GM12878 (cell line): ENCODE measurements at regions not wholly inside any gene's neighbourhood (a gene's known extent, or its start where the extent isn't known, plus 50 kb on each side); places are given as distances from the start of the nearest gene placed in this dataset.

Experiments
- ATAC-seq: fragments of 200-7000 bp; cut with Tn5 transposase; 3 replicates; pipeline ENCODE4 v1.9.1; 2020; ENCODE audit warnings: mild to moderate bottlenecking, moderate library complexity
- BruUV-seq: library from RNA; stranded (reverse); fragments of 400-500 nt; replicated peaks from 2 replicates; lab custom pipeline; 2021; lab: Mats Ljungman, UMichigan
- CTCF ChIA-PET: fragments of 300-600 bp; sonication (Branson Sonifier 250); formaldehyde crosslinking; extraction: SDS; loops from one replicate; lab custom pipeline; 2021; ENCODE audit warnings: inconsistent platforms; lab: Yijun Ruan, JAX
- POLR2A ChIA-PET: fragments of 350-600 bp; formaldehyde crosslinking; extraction: SDS; loops from one replicate; lab custom pipeline; 2021; ENCODE audit warnings: inconsistent platforms; lab: Charles Lee
- RAD21 ChIA-PET: fragments of 300-600 bp; sonication (Branson Sonifier 250); formaldehyde crosslinking; loops from one replicate; lab custom pipeline; 2023; ENCODE audit warnings: antibody characterized with exemption; ENCODE audit not compliant: unreplicated experiment; lab: Charles Lee
- SMC1A ChIA-PET: fragments of 300-600 bp; sonication (Branson Sonifier 250); formaldehyde crosslinking; loops from one replicate; lab custom pipeline; 2023; ENCODE audit not compliant: unreplicated experiment, uncharacterized antibody; lab: Charles Lee
- DNase-seq: peaks from one replicate; pipeline ENCODE4 v3.0.0-alpha.2; 2011; ENCODE audit warnings: low read depth, low spot score
- FAIRE-seq: peaks from 3 replicates; lab custom pipeline; 2011; peaks lifted over from hg19 to GRCh38; lab: Jason Lieb, UNC
- H2AFZ ChIP-seq: 2 replicates; pipeline ENCODE4 v1.6.0; 2011; ENCODE audit warnings: low read depth, low read length, control low read depth; ENCODE audit not compliant: control insufficient read depth
- H3K27ac ChIP-seq: 2 replicates; pipeline ENCODE4 v1.5.1; 2011; ENCODE audit warnings: control low read depth; ENCODE audit not compliant: control insufficient read depth, insufficient read depth
- H3K27me3 ChIP-seq, 2 experiments: replicated peaks in 1 of 2; 2 replicates each; pipeline versions ENCODE4 v1.6.0 to v1.6.1; 2011; ENCODE audit warnings: low read length in 1 of 2; ENCODE audit not compliant: control insufficient read depth in 2 of 2, insufficient read depth in 2 of 2
- H3K36me3 ChIP-seq, 2 experiments: 2 replicates each; pipeline ENCODE4 v1.5.1; 2011; ENCODE audit warnings: low read length in 1 of 2; ENCODE audit not compliant: control insufficient read depth in 2 of 2, insufficient read depth in 2 of 2
- H3K4me1 ChIP-seq: 2 replicates; pipeline ENCODE4 v1.6.1; 2011; ENCODE audit warnings: mild to moderate bottlenecking, low read length, moderate library complexity, mixed read lengths; ENCODE audit not compliant: control insufficient read depth, insufficient read depth
- H3K4me2 ChIP-seq: 2 replicates; pipeline ENCODE4 v1.6.0; 2011; ENCODE audit warnings: control low read depth; ENCODE audit not compliant: control insufficient read depth, insufficient read depth
- H3K4me3 ChIP-seq: fragments of 200-600 bp; sonication (generic); 2 replicates; pipeline ENCODE4 v1.5.1; 2016
- H3K79me2 ChIP-seq: 2 replicates; pipeline ENCODE4 v1.6.0; 2011; ENCODE audit warnings: low read length; ENCODE audit not compliant: control insufficient read depth, insufficient read depth
- H3K9ac ChIP-seq: 2 replicates; pipeline ENCODE4 v1.8.0; 2011; ENCODE audit warnings: low read length, control low read depth, mixed read lengths; ENCODE audit not compliant: control insufficient read depth, insufficient read depth
- H3K9me3 ChIP-seq: replicated peaks from 3 replicates; pipeline ENCODE4 v1.5.1; 2011; ENCODE audit warnings: mild to moderate bottlenecking, low read length; ENCODE audit not compliant: control insufficient read depth, insufficient read depth
- H4K20me1 ChIP-seq: 2 replicates; pipeline ENCODE4 v1.6.0; 2011; ENCODE audit not compliant: control insufficient read depth, insufficient read depth
- ASH2L ChIP-seq: fragments of 300-600, 200-600 bp; sonication (generic); IDR thresholded peaks from 2 replicates; pipeline ENCODE4 v1.6.1; 2017; ENCODE audit warnings: low read depth, mild to moderate bottlenecking, borderline replicate concordance
- BCL11A ChIP-seq: IDR thresholded peaks from 2 replicates; pipeline ENCODE4 v1.6.1; 2011; ENCODE audit warnings: low read depth, low read length
- CEBPB ChIP-seq, 2 experiments: fragments of 150-350 bp in 1 of 2; IDR thresholded peaks; 2 replicates each; pipeline ENCODE4 v1.6.1; 2012 to 2014; ENCODE audit warnings: low read depth in 2 of 2, low read length in 2 of 2, borderline replicate concordance in 1 of 2, inconsistent platforms in 1 of 2
- CREB1 ChIP-seq: IDR thresholded peaks from 2 replicates; pipeline ENCODE4 v1.6.1; 2012; ENCODE audit warnings: low read depth, mild to moderate bottlenecking, inconsistent platforms
- EGR1 ChIP-seq, 2 experiments: IDR thresholded peaks; 1 replicate in 1 of 2; 2 replicates in 1 of 2; pipeline ENCODE4 v1.6.1; 2011 to 2012; ENCODE audit warnings: low read depth in 2 of 2, low read length in 2 of 2, borderline replicate concordance in 1 of 2, mild to moderate bottlenecking in 1 of 2, moderate library complexity in 1 of 2
- ESRRA ChIP-seq: IDR thresholded peaks from 2 replicates; pipeline ENCODE4 v1.6.1; 2012; ENCODE audit warnings: mild to moderate bottlenecking, low read length, improper control_type of control experiment
- FOS ChIP-seq: IDR thresholded peaks from 3 replicates; pipeline ENCODE4 v1.6.1; 2011; ENCODE audit warnings: borderline replicate concordance; ENCODE audit not compliant: insufficient read length; ENCODE audit errors: extremely low read depth
- FOXK2 ChIP-seq: fragments of 450-650 bp; IDR thresholded peaks from 2 replicates; pipeline ENCODE4 v1.6.1; 2017; ENCODE audit warnings: mild to moderate bottlenecking, moderate library complexity
- HSF1 ChIP-seq: fragments of 150-350 bp; IDR thresholded peaks from 2 replicates; pipeline ENCODE4 v1.6.1; 2014; ENCODE audit warnings: mild to moderate bottlenecking, low read depth, low read length
- KAT2A ChIP-seq: conservative IDR thresholded peaks from 2 replicates; pipeline ENCODE4 v1.6.1; 2011; ENCODE audit warnings: low read depth, low read length; ENCODE audit not compliant: control insufficient read depth
- KLF5 ChIP-seq: fragments of 450-650 bp; IDR thresholded peaks from 2 replicates; pipeline ENCODE4 v1.6.1; 2014; ENCODE audit warnings: mild to moderate bottlenecking; ENCODE audit not compliant: partially characterized antibody
- MYC ChIP-seq: IDR thresholded peaks from 2 replicates; pipeline ENCODE4 v1.6.1; 2011; ENCODE audit warnings: mild to moderate bottlenecking, low read length, moderate library complexity, inconsistent platforms; ENCODE audit not compliant: insufficient read depth, insufficient replicate concordance, insufficient read length, severe bottlenecking
- NFYB ChIP-seq: IDR thresholded peaks from 2 replicates; pipeline ENCODE4 v1.6.1; 2011; ENCODE audit warnings: low read depth, mild to moderate bottlenecking, low read length, improper control_type of control experiment, moderate library complexity; ENCODE audit not compliant: insufficient read depth
- NKRF ChIP-seq: fragments of 450-650 bp; conservative IDR thresholded peaks from 2 replicates; pipeline ENCODE4 v1.6.1; 2017; ENCODE audit warnings: mild to moderate bottlenecking, moderate library complexity
- RB1 ChIP-seq: fragments of 450-650 bp; formaldehyde crosslinking; IDR thresholded peaks from 2 replicates; pipeline ENCODE4 v1.6.1; 2017; ENCODE audit warnings: mild to moderate bottlenecking, borderline replicate concordance
- SMARCA5 ChIP-seq: fragments of 450-650 bp; IDR thresholded peaks from 2 replicates; pipeline ENCODE4 v1.6.1; 2017; ENCODE audit warnings: mild to moderate bottlenecking
- SP1 ChIP-seq: IDR thresholded peaks from one replicate; pipeline ENCODE4 v1.6.1; 2011; ENCODE audit warnings: low read depth, low read length
- SREBF2 ChIP-seq: IDR thresholded peaks from 2 replicates; pipeline ENCODE4 v1.6.1; 2012; ENCODE audit warnings: mild to moderate bottlenecking, low read length
- USF1 ChIP-seq: IDR thresholded peaks from 2 replicates; pipeline ENCODE4 v1.6.1; 2011; ENCODE audit warnings: borderline replicate concordance, low read depth, mild to moderate bottlenecking, moderate library complexity, mixed read lengths, low read length; ENCODE audit not compliant: insufficient read depth; ENCODE audit errors: extremely low read length
- ZNF207 ChIP-seq: fragments of 450-650 bp; IDR thresholded peaks from 2 replicates; pipeline ENCODE4 v1.6.1; 2014; ENCODE audit warnings: antibody characterized with exemption, mild to moderate bottlenecking, borderline replicate concordance
- WGBS: methylation state at CpG from one replicate; pipeline ENCODE4 v1.1.6; 2016; ENCODE audit warnings: low lambda C conversion rate; ENCODE audit not compliant: insufficient replicate concordance, insufficient coverage; ENCODE audit errors: missing lambda C conversion rate; 5-methylcytosine and 5-hydroxymethylcytosine counted together
- in situ Hi-C: fragments of 300-500 bp; cut with MboI; formaldehyde crosslinking; loops from 9 replicates; pipeline ENCODE4 v1.14.3; 2018; ENCODE audit warnings: mixed read lengths
- intact Hi-C: fragments of 100-400 bp; cut with micrococcal nuclease; formaldehyde crosslinking; loops from one replicate; pipeline ENCODE4 v1.14.2; 2022; ENCODE audit not compliant: unreplicated experiment

GRCh38 chr12:87112571-87113345 lies 856.6 kb upstream of the MGAT4C start:
- CTCF ChIA-PET = no interaction called here
- DNase-seq (no peak), ATAC-seq (no peak), FAIRE-seq (no peak)
- RAD21 ChIA-PET = no interaction called here
- Histone ChIP-seq H3K4me1 (no peaks in the 10 kb centered on the region), H3K79me2 (no peaks in the 10 kb centered on the region), H3K9me3 (no peaks in the 10 kb centered on the region), H3K4me3 (no peak overlapping the region), H3K27me3 (no peaks in the 10 kb centered on the region), H3K27ac (no peak overlapping the region), H3K9ac (no peak overlapping the region), H2AFZ (no peak overlapping the region), H3K36me3 (no peaks in the 10 kb centered on the region), H4K20me1 (no peaks in the 10 kb centered on the region), H3K4me2 (no peak overlapping the region)
- in situ Hi-C loops (no loop called here), intact Hi-C loops (no loop called here)
- SMC1A ChIA-PET = no interaction called here
- 29% methylated on average over 3 of the region's 3 CpGs for WGBS
- TF ChIP-seq EGR1 (IDR thresholded peaks at IDR 0.05; ENCODE audit: borderline replicate concordance in 1 of 2, low read depth in 2 of 2, low read length in 2 of 2) (no peak), SMARCA5 (no peak), FOXK2 (no peak), HSF1 (no peak), ESRRA (no peak), CREB1 (no peak), RB1 (no peak), ZNF207 (no peak), SP1 (no peak), NFYB (no peak), NKRF (no peak), CEBPB (IDR thresholded peaks at IDR 0.05; ENCODE audit: borderline replicate concordance in 1 of 2, low read depth in 2 of 2, low read length in 2 of 2) (no peak), MYC (no peak), KAT2A (no peak), KLF5 (no peak), SREBF2 (no peak), ASH2L (no peak), BCL11A (no peak), USF1 (no peak), FOS (no peak)
- TF ChIP-seq, all 136 proteins: peak for 0
- POLR2A ChIA-PET = no interaction called here
- BruUV-seq = no TSS peak
